Hepatocyte (in vitro differentiated cells): ENCODE measurements at regions not wholly inside any gene's neighbourhood (a gene's known extent, or its start where the extent isn't known, plus 50 kb on each side); places are given as distances from the start of the nearest gene placed in this dataset.
"Not testable (repeated sequence)": the region's sequence is repeated elsewhere in the genome, so short reads cannot be mapped to it uniquely, and the experiment has no call there.

ENCODE experiments used
- EZH2phosphoT487 ChIP-seq: fragments of 200-600 bp; sonication (generic); IDR thresholded peaks from one replicate; pipeline ENCODE4 v1.6.1; 2018; ENCODE audit warnings: antibody characterized with exemption, mild to moderate bottlenecking, low read depth, moderate library complexity; ENCODE audit not compliant: unreplicated experiment, severe bottlenecking
- TF ChIP-seq, protein P1 (sequence below): fragments of 200-600 bp; sonication (generic); IDR thresholded peaks from 2 replicates; pipeline ENCODE4 v1.5.1; 2016; ENCODE audit warnings: antibody characterized with exemption, mild to moderate bottlenecking; ENCODE audit not compliant: poor library complexity

DNA sequence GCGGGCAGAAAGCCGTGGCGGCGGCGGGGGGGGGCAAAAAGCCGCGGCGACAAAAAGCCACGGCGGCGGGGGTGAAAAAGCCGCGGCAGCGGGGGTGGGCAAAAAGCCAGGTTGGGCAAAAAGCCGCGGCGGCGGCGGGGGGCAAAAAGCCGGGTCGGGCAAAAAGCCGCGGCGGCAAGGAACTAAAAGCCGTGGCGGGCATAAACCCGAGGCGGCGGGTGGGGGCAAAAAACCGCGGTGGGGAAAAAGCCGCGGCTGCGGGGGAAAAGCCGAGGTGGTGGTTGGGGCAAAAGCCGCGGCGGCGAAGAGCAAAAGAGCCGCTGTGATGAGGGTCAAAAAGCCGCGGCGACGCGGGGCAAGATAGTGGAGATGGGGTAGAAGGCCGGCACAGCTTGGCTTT, 1834.2 kb downstream of the FOXD4L5 start:
- TF ChIP-seq, protein P1, sequence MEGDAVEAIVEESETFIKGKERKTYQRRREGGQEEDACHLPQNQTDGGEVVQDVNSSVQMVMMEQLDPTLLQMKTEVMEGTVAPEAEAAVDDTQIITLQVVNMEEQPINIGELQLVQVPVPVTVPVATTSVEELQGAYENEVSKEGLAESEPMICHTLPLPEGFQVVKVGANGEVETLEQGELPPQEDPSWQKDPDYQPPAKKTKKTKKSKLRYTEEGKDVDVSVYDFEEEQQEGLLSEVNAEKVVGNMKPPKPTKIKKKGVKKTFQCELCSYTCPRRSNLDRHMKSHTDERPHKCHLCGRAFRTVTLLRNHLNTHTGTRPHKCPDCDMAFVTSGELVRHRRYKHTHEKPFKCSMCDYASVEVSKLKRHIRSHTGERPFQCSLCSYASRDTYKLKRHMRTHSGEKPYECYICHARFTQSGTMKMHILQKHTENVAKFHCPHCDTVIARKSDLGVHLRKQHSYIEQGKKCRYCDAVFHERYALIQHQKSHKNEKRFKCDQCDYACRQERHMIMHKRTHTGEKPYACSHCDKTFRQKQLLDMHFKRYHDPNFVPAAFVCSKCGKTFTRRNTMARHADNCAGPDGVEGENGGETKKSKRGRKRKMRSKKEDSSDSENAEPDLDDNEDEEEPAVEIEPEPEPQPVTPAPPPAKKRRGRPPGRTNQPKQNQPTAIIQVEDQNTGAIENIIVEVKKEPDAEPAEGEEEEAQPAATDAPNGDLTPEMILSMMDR = not testable (repeated sequence)
- not testable (repeated sequence) for TF ChIP-seq EZH2phosphoT487
